GM08714 (cell line): ENCODE measurements at regions not wholly inside any gene's neighbourhood (a gene's known extent, or its start where the extent isn't known, plus 50 kb on each side); places are given as distances from the start of the nearest gene placed in this dataset.

ENCODE experiments used
- H3K4me3 ChIP-seq: fragments of 200-500 bp; sonication (Bioruptor generic); 2 replicates; pipeline ENCODE4 v1.5.1; 2014; ENCODE audit warnings: mild to moderate bottlenecking, low read length, inconsistent platforms
- ZNF274 ChIP-seq: IDR thresholded peaks from 2 replicates; pipeline ENCODE4 v1.6.1; 2012; ENCODE audit warnings: mild to moderate bottlenecking, low read depth, low read length

GRCh38 chr6:169936355-169936975 lies 185.0 kb downstream of the ERMARD start:
- TF ChIP-seq ZNF274, result no peak
- H3K4me3 ChIP-seq, result no peak overlapping the region

GRCh38 chr6:169935861-169936260 lies 184.4 kb downstream of the ERMARD start:
- TF ChIP-seq ZNF274, result no peak
- no peak overlapping the region for H3K4me3 ChIP-seq

- TF ChIP-seq ZNF274, result no peak
- no peak overlapping the region for H3K4me3 ChIP-seq
Measured at GRCh38 chr6:169935348-169935718, 183.9 kb downstream of the ERMARD start.

- TF ChIP-seq ZNF274, result no peak
- no peak overlapping the region for H3K4me3 ChIP-seq
Measured at GRCh38 chr6:169934699-169935347, 183.4 kb downstream of the ERMARD start.

- H3K4me3 ChIP-seq, result no peak overlapping the region
- TF ChIP-seq ZNF274, result no peak
Measured at GRCh38 chr6:169933839-169934698, 182.6 kb downstream of the ERMARD start.

GRCh38 chr6:169933251-169933821 lies 181.9 kb downstream of the ERMARD start:
- TF ChIP-seq ZNF274, result no peak
- no peak overlapping the region for H3K4me3 ChIP-seq

GRCh38 chr6:169932491-169932890 lies 181.1 kb downstream of the ERMARD start:
- TF ChIP-seq ZNF274, result no peak
- H3K4me3 ChIP-seq, result no peak overlapping the region

GRCh38 chr6:169931261-169931660 lies 179.8 kb downstream of the ERMARD start:
- H3K4me3 ChIP-seq, result no peak overlapping the region
- TF ChIP-seq ZNF274, result no peak

GRCh38 chr6:169930799-169931198 lies 179.4 kb downstream of the ERMARD start:
- no peak for TF ChIP-seq ZNF274
- H3K4me3 ChIP-seq, result no peak overlapping the region

- H3K4me3 ChIP-seq, result no peak overlapping the region
- TF ChIP-seq ZNF274, result no peak
Measured at GRCh38 chr6:169927711-169928110, 176.3 kb downstream of the ERMARD start.

GRCh38 chr6:169926617-169927417 lies 175.4 kb downstream of the ERMARD start:
- TF ChIP-seq ZNF274, result no peak
- no peak overlapping the region for H3K4me3 ChIP-seq

GRCh38 chr6:169923468-169924464 lies 172.3 kb downstream of the ERMARD start:
- no peak for TF ChIP-seq ZNF274
- no peak overlapping the region for H3K4me3 ChIP-seq
